ENCODE measurements at regions not wholly inside any gene's neighbourhood (a gene's known extent, or its start where the extent isn't known, plus 50 kb on each side); places are given as distances from the start of the nearest gene placed in this dataset.

DNA sequence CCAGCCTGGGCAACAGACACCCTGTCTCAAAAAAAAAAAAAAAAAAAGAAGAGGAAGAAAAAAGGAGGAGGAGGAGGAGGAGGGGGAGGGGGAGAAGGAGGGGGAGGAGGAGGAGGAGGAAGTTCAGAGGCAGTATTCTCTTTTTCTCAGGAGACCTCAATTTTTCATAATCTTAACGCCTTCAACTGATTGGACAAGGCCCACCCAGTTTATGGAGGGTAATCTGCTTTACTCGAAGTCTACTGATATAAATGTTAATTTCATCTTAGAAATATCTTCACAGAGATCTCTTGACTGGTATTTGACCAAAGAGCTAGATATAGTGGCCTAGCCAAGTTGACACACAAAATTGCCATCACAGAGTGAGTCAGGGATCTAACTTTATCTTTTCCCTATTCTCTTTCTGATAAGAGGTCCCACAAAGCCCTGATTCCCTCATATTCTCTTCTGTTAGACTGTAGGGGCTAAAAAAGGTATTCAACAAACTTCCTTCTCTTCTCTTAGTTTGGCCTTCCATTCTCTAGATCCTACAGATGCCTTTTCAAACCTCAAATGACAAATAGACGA is 115.5 kb upstream of the ABCA1 start:
- TF ChIP-seq POLR2AphosphoS5 (IDR thresholded peaks at IDR 0.05; ENCODE audit: borderline replicate concordance, low read depth, low read length) (no peak), EZH2 (IDR thresholded peaks at IDR 0.05) (no peak), FOXP2 (optimal IDR thresholded peaks at IDR 0.05; ENCODE audit: control extremely low read depth, extremely low read length, insufficient read depth) (no peak)

All from SK-N-MC (cell line).